ENCODE measurements at regions not wholly inside any gene's neighbourhood (a gene's known extent, or its start where the extent isn't known, plus 50 kb on each side); places are given as distances from the start of the nearest gene placed in this dataset.

DNA sequence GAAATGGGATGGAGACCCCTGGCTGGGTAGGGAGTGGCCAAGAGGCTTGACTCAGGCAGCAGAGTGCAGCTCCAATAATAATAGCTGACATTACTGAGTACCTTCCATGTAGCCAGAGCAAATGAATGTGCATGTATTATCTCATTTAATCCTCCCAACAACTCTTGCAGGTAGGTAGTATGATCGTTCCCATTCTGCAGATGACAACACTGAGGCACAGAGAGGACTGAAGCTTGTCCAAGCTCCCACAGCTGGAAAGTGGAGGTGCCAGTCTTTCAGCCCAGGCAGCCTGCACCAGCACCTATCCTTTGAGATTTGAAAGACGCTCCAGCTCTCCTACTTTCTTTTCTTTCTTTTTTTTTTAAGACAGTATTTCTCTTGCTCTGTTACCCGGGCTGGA lies 87.6 kb downstream of the PCDH1 start:
- H4K5ac ChIP-seq (ENCODE audit: low read length): no peak overlapping the region
- H3K27ac ChIP-seq (ENCODE audit: low read depth, low read length): no peak overlapping the region
- no peak overlapping the region for H3K18ac ChIP-seq (ENCODE audit: low read length)
- no peak overlapping the region for H2BK5ac ChIP-seq (ENCODE audit: low read length)
- no peak overlapping the region for H3K23ac ChIP-seq (ENCODE audit: low read length)
- no peak overlapping the region for H4K8ac ChIP-seq (ENCODE audit: low read depth, low read length)
- H3K56ac ChIP-seq (ENCODE audit: low read length): no peak overlapping the region
- H3K4me3 ChIP-seq (ENCODE audit: low read length): no peak overlapping the region
- H2BK15ac ChIP-seq (replicated peaks; ENCODE audit: low read depth): no peak overlapping the region
- peaks cover 5% of the 10 kb centered on the region for H3K4me1 ChIP-seq (ENCODE audit: control insufficient read depth, low read depth, low read length)
- H3K79me1 ChIP-seq (ENCODE audit: low read length): no peaks in the 10 kb centered on the region
- no peak overlapping the region for H2AK5ac ChIP-seq (ENCODE audit: low read length)
- H3K9ac ChIP-seq (ENCODE audit: low read length): no peak overlapping the region
- WGBS (ENCODE audit: extremely low coverage, insufficient coverage, low lambda C conversion rate): no CpG with 5 or more reads among the region's 3 CpGs
- H3K36me3 ChIP-seq (ENCODE audit: control insufficient read depth, insufficient read depth, low read length): no peaks in the 10 kb centered on the region
- H3K4me2 ChIP-seq (ENCODE audit: low read length): no peak overlapping the region
- H3K79me2 ChIP-seq (ENCODE audit: control insufficient read depth, insufficient read depth, low read length): no peaks in the 10 kb centered on the region
- no peaks in the 10 kb centered on the region for H3K27me3 ChIP-seq (ENCODE audit: insufficient read depth, low read length, poor library complexity)
- DNase-seq: no peak
- H3K4ac ChIP-seq (ENCODE audit: low read depth, low read length): no peak overlapping the region
- H2BK120ac ChIP-seq (ENCODE audit: low read depth, low read length): no peak overlapping the region

DNA sequence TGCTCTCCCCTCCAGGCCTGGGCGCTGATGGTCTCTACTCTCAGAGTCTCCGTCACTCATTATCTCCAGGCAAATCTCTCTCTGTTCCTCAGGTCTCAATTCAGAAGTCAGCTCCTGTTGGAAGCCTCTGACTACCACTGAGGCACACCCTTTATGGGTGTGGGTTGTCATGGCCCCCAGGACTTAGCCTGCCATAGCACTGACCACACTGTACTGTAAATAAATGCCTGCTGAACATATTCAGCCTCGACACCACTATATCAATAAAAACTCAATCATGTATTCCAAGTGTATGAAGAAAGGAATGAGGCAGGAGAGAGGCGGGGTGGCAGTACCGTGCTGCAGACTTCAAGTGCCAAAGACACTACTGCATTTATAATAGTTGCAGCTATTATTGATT lies 88.9 kb downstream of the PCDH1 start:
- Histone ChIP-seq H3K9ac (ENCODE audit: low read length) (no peak overlapping the region), H3K56ac (ENCODE audit: low read length) (no peak overlapping the region), H3K23ac (ENCODE audit: low read length) (no peak overlapping the region), H3K18ac (ENCODE audit: low read length) (no peak overlapping the region), H2BK5ac (ENCODE audit: low read length) (no peak overlapping the region), H2BK120ac (ENCODE audit: low read depth, low read length) (no peak overlapping the region), H2AK5ac (ENCODE audit: low read length) (no peak overlapping the region), H3K36me3 (ENCODE audit: control insufficient read depth, insufficient read depth, low read length) (no peaks in the 10 kb centered on the region), H3K4ac (ENCODE audit: low read depth, low read length) (no peak overlapping the region), H3K4me3 (ENCODE audit: low read length) (no peak overlapping the region), H3K4me2 (ENCODE audit: low read length) (no peak overlapping the region), H3K27ac (ENCODE audit: low read depth, low read length) (no peak overlapping the region), H3K4me1 (ENCODE audit: control insufficient read depth, low read depth, low read length) (no peaks in the 10 kb centered on the region), H3K79me2 (ENCODE audit: control insufficient read depth, insufficient read depth, low read length) (no peaks in the 10 kb centered on the region), H4K5ac (ENCODE audit: low read length) (no peak overlapping the region), H2BK15ac (replicated peaks; ENCODE audit: low read depth) (no peak overlapping the region), H3K27me3 (ENCODE audit: insufficient read depth, low read length, poor library complexity) (no peaks in the 10 kb centered on the region), H4K8ac (ENCODE audit: low read depth, low read length) (no peak overlapping the region), H3K79me1 (ENCODE audit: low read length) (no peaks in the 10 kb centered on the region)
- no CpG with 5 or more reads among the region's 5 CpGs for WGBS (ENCODE audit: extremely low coverage, insufficient coverage, low lambda C conversion rate)
- no peak for DNase-seq

DNA sequence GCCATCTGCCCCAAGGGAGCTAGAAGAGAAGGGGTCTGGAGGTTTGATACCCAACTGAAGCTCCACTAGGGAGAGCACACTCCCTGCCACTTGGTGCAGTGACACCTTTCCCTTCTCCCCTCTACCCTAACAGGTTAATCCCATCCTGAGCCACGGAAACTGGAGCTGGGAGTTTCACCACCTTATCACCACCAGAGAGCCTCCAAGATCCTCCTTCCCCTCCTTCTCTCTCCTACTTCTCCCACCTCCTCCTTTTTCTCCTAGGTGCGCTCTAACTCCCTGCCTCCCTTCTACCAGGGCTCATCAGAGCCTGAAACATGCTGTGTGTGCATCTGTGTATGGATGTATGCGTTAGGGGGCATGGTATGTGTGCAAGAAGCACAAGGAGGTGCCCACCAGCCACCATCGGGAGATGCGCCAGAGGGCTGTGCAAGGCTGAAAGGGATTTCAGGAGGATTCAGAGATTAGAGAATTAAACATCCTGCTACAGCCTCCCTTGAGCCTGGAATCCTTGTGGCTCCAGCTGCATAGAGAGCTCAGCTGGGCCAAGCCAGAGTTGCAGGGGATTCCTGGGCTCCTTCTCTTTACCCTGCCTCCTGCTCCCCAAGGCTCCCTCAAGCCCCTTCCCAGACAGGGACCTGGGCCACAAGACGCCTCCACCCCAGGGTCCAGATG lies 89.8 kb downstream of the PCDH1 start:
- Histone ChIP-seq H3K56ac (ENCODE audit: low read length) (no peak overlapping the region), H3K18ac (ENCODE audit: low read length) (no peak overlapping the region), H4K8ac (ENCODE audit: low read depth, low read length) (no peak overlapping the region), H3K9ac (ENCODE audit: low read length) (no peak overlapping the region), H3K27ac (ENCODE audit: low read depth, low read length) (no peak overlapping the region), H2BK5ac (ENCODE audit: low read length) (no peak overlapping the region), H2BK15ac (replicated peaks; ENCODE audit: low read depth) (no peak overlapping the region), H2AK5ac (ENCODE audit: low read length) (no peak overlapping the region), H3K4ac (ENCODE audit: low read depth, low read length) (no peak overlapping the region), H2BK120ac (ENCODE audit: low read depth, low read length) (no peak overlapping the region), H3K4me2 (ENCODE audit: low read length) (no peak overlapping the region), H3K79me2 (ENCODE audit: control insufficient read depth, insufficient read depth, low read length) (no peaks in the 10 kb centered on the region), H3K4me3 (ENCODE audit: low read length) (no peak overlapping the region), H3K79me1 (ENCODE audit: low read length) (no peaks in the 10 kb centered on the region), H3K36me3 (ENCODE audit: control insufficient read depth, insufficient read depth, low read length) (no peaks in the 10 kb centered on the region), H4K5ac (ENCODE audit: low read length) (no peak overlapping the region), H3K4me1 (ENCODE audit: control insufficient read depth, low read depth, low read length) (no peaks in the 10 kb centered on the region), H3K27me3 (ENCODE audit: insufficient read depth, low read length, poor library complexity) (no peaks in the 10 kb centered on the region), H3K23ac (ENCODE audit: low read length) (no peak overlapping the region)
- WGBS (ENCODE audit: extremely low coverage, insufficient coverage, low lambda C conversion rate): no CpG with 5 or more reads among the region's 6 CpGs
- DNase-seq: peak; percentile 56

DNA sequence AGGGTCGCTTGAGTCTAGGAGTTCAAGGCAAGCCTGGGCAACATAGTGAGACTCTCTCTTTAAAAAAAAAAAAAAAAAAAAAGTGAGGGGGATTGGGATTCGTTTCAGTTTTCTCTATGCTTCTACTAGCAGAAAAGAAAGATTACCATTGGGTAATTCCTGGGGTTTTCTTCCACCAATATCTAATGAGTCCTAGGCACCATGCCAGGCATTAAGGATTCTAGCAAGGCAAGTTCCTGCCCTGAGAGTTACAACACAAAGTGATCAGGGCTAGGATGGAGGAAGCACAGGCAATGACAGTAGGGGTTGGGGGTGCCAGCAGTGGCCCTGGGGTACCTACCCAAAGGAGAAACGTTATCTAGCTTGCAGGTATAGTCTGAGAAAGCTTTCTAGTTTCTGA lies 90.8 kb downstream of the PCDH1 start:
- no peak overlapping the region for H3K23ac ChIP-seq (ENCODE audit: low read length)

DNA sequence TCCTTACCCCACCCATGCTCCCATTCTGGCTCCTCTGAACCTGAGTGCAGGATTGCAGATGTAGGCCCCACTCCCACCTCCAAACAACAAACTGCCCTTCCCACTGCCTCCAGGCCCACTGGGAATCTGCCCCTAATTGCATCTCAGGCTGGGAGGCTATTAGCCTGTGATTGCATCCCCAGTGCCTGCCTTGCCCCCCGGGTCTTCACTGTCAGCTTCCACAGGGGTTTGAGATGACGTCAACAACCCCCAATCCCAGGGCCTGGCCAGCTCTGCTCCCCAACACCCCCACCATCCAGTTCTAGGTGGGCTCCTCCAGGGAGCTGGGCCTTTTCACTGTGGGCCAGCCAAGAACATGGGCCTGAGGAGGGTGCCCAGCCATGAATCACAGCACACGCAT lies 91.5 kb downstream of the PCDH1 start:
- Histone ChIP-seq H3K79me2 (ENCODE audit: control insufficient read depth, insufficient read depth, low read length) (no peaks in the 10 kb centered on the region), H3K79me1 (ENCODE audit: low read length) (no peaks in the 10 kb centered on the region), H2BK120ac (ENCODE audit: low read depth, low read length) (no peak overlapping the region), H3K56ac (ENCODE audit: low read length) (no peak overlapping the region), H4K8ac (ENCODE audit: low read depth, low read length) (no peak overlapping the region), H3K4me1 (ENCODE audit: control insufficient read depth, low read depth, low read length) (no peaks in the 10 kb centered on the region), H3K4ac (ENCODE audit: low read depth, low read length) (no peak overlapping the region), H3K4me2 (ENCODE audit: low read length) (no peak overlapping the region), H2BK5ac (ENCODE audit: low read length) (no peak overlapping the region), H3K18ac (ENCODE audit: low read length) (no peak overlapping the region), H3K9ac (ENCODE audit: low read length) (no peak overlapping the region), H3K27me3 (ENCODE audit: insufficient read depth, low read length, poor library complexity) (no peaks in the 10 kb centered on the region), H4K5ac (ENCODE audit: low read length) (no peak overlapping the region), H3K23ac (ENCODE audit: low read length) (no peak overlapping the region), H2BK15ac (replicated peaks; ENCODE audit: low read depth) (no peak overlapping the region), H3K4me3 (ENCODE audit: low read length) (no peak overlapping the region), H3K36me3 (ENCODE audit: control insufficient read depth, insufficient read depth, low read length) (no peaks in the 10 kb centered on the region), H3K27ac (ENCODE audit: low read depth, low read length) (no peak overlapping the region), H2AK5ac (ENCODE audit: low read length) (no peak overlapping the region)
- no CpG with 5 or more reads among the region's 3 CpGs for WGBS (ENCODE audit: extremely low coverage, insufficient coverage, low lambda C conversion rate)
- no peak for DNase-seq

More for the DNA sequence above, 90.8 kb downstream of the PCDH1 start:
- Histone ChIP-seq H2BK15ac (replicated peaks; ENCODE audit: low read depth) (no peak overlapping the region), H3K4me2 (ENCODE audit: low read length) (no peak overlapping the region), H3K4me3 (ENCODE audit: low read length) (no peak overlapping the region), H4K5ac (ENCODE audit: low read length) (no peak overlapping the region), H3K79me1 (ENCODE audit: low read length) (no peaks in the 10 kb centered on the region), H3K56ac (ENCODE audit: low read length) (no peak overlapping the region), H3K4ac (ENCODE audit: low read depth, low read length) (no peak overlapping the region), H3K4me1 (ENCODE audit: control insufficient read depth, low read depth, low read length) (no peaks in the 10 kb centered on the region), H3K9ac (ENCODE audit: low read length) (no peak overlapping the region), H2BK5ac (ENCODE audit: low read length) (no peak overlapping the region), H3K18ac (ENCODE audit: low read length) (no peak overlapping the region), H3K79me2 (ENCODE audit: control insufficient read depth, insufficient read depth, low read length) (no peaks in the 10 kb centered on the region), H4K8ac (ENCODE audit: low read depth, low read length) (no peak overlapping the region), H2AK5ac (ENCODE audit: low read length) (no peak overlapping the region), H3K27ac (ENCODE audit: low read depth, low read length) (no peak overlapping the region), H2BK120ac (ENCODE audit: low read depth, low read length) (no peak overlapping the region), H3K27me3 (ENCODE audit: insufficient read depth, low read length, poor library complexity) (no peaks in the 10 kb centered on the region), H3K36me3 (ENCODE audit: control insufficient read depth, insufficient read depth, low read length) (no peaks in the 10 kb centered on the region)
- WGBS (ENCODE audit: extremely low coverage, insufficient coverage, low lambda C conversion rate): no CpG with 5 or more reads among the region's 3 CpGs
- DNase-seq: no peak

DNA sequence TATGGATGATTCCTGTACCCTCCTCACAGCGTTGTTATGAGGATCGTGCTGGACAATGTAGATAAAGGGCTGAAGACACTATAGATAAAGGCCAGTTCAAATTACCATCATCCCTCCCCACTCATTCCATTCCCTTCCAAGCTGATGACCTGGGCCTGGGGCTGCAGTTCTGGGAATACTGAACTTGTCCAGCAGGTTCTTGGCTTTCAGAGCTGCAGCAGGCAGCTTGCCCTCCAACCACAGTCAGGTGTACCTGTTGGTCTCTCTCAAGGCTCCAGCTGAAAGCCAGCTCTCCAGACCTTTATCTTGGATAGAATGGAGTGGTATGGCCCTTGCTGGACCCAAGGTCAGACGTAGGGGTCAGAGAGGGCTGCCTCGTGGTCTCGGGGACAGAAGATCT lies 92.5 kb downstream of the PCDH1 start:
- Histone ChIP-seq H3K18ac (ENCODE audit: low read length) (no peak overlapping the region), H3K4me1 (ENCODE audit: control insufficient read depth, low read depth, low read length) (no peaks in the 10 kb centered on the region), H3K36me3 (ENCODE audit: control insufficient read depth, insufficient read depth, low read length) (no peaks in the 10 kb centered on the region), H3K4me2 (ENCODE audit: low read length) (no peak overlapping the region), H3K4me3 (ENCODE audit: low read length) (no peak overlapping the region), H2BK5ac (ENCODE audit: low read length) (no peak overlapping the region), H3K79me1 (ENCODE audit: low read length) (no peaks in the 10 kb centered on the region), H2BK15ac (replicated peaks; ENCODE audit: low read depth) (no peak overlapping the region), H3K4ac (ENCODE audit: low read depth, low read length) (no peak overlapping the region), H3K9ac (ENCODE audit: low read length) (no peak overlapping the region), H3K79me2 (ENCODE audit: control insufficient read depth, insufficient read depth, low read length) (no peaks in the 10 kb centered on the region), H2AK5ac (ENCODE audit: low read length) (no peak overlapping the region), H3K56ac (ENCODE audit: low read length) (no peak overlapping the region), H4K5ac (ENCODE audit: low read length) (no peak overlapping the region), H4K8ac (ENCODE audit: low read depth, low read length) (no peak overlapping the region), H3K27me3 (ENCODE audit: insufficient read depth, low read length, poor library complexity) (no peaks in the 10 kb centered on the region), H3K27ac (ENCODE audit: low read depth, low read length) (no peak overlapping the region), H2BK120ac (ENCODE audit: low read depth, low read length) (no peak overlapping the region), H3K23ac (ENCODE audit: low read length) (no peak overlapping the region)
- DNase-seq: no peak
- no CpG with 5 or more reads among the region's 5 CpGs for WGBS (ENCODE audit: extremely low coverage, insufficient coverage, low lambda C conversion rate)

All from mesendoderm (in vitro differentiated cells).